ENCODE measurements at regions not wholly inside any gene's neighbourhood (a gene's known extent, or its start where the extent isn't known, plus 50 kb on each side); places are given as distances from the start of the nearest gene placed in this dataset.

- Histone ChIP-seq H3K36me3 (replicated peaks in 1 of 2; ENCODE audit: control insufficient read depth in 2 of 2, insufficient read depth in 2 of 2, low read length in 2 of 2) (no peaks in the 10 kb centered on the region), H2BK120ac (ENCODE audit: low read depth, low read length) (no peak overlapping the region), H2BK15ac (ENCODE audit: low read length) (no peak overlapping the region), H4K91ac (ENCODE audit: low read depth, low read length, poor library complexity) (no peak overlapping the region), H2BK12ac (ENCODE audit: low read length) (no peak overlapping the region), H3K4ac (ENCODE audit: low read length) (no peak overlapping the region), H3K9ac (ENCODE audit: low read depth, low read length, poor library complexity) (no peak overlapping the region), H3K79me1 (ENCODE audit: low read depth, low read length) (no peaks in the 10 kb centered on the region), H3K18ac (ENCODE audit: low read length) (no peak overlapping the region), H3K4me1 (ENCODE audit: control insufficient read depth in 2 of 2, insufficient read depth in 1 of 2, low read depth in 1 of 2, low read length in 2 of 2) (peaks cover 0 to 6% of the 10 kb centered on the region in 2 donors), H3K4me3 (ENCODE audit: low read length in 2 of 2) (no peak overlapping the region), H2BK5ac (ENCODE audit: low read length) (peak overlapping the region; percentile 62), H4K8ac (ENCODE audit: low read depth, low read length) (no peak overlapping the region), H3K23ac (ENCODE audit: low read depth, low read length, poor library complexity) (no peak overlapping the region), H3K14ac (ENCODE audit: low read length) (no peak overlapping the region), H3K9me3 (replicated peaks in 1 of 2; ENCODE audit: control insufficient read depth in 2 of 2, insufficient read depth in 1 of 2, low read depth in 1 of 2, low read length in 2 of 2) (peaks cover 2 to 9% of the 10 kb centered on the region in 2 donors), H3K27me3 (ENCODE audit: control insufficient read depth in 3 of 3, insufficient read depth in 3 of 3, low read depth in 1 of 3, low read length in 3 of 3) (peaks cover 0 to 12% (median 0%) of the 10 kb centered on the region in 3 experiments), H3K27ac (replicated peaks; ENCODE audit: low read length) (no peak overlapping the region), H3K4me2 (ENCODE audit: insufficient read depth, low read length, poor library complexity, severe bottlenecking) (no peak overlapping the region), H2AK5ac (ENCODE audit: low read depth, low read length) (no peak overlapping the region), H2AFZ (ENCODE audit: low read length) (peak overlapping the region; percentile 58)
- WGBS, 2 donors (ENCODE audit: extremely low coverage in 2 of 2, insufficient read length in 2 of 2, insufficient replicate concordance in 1 of 2) = no CpG with 5 or more reads among the region's 3 CpGs
- no peak for DNase-seq (ENCODE audit: low spot score)
These were observed 58.7 kb upstream of the BEGAIN start for GRCh38 chr14:100645982-100646314.

DNA sequence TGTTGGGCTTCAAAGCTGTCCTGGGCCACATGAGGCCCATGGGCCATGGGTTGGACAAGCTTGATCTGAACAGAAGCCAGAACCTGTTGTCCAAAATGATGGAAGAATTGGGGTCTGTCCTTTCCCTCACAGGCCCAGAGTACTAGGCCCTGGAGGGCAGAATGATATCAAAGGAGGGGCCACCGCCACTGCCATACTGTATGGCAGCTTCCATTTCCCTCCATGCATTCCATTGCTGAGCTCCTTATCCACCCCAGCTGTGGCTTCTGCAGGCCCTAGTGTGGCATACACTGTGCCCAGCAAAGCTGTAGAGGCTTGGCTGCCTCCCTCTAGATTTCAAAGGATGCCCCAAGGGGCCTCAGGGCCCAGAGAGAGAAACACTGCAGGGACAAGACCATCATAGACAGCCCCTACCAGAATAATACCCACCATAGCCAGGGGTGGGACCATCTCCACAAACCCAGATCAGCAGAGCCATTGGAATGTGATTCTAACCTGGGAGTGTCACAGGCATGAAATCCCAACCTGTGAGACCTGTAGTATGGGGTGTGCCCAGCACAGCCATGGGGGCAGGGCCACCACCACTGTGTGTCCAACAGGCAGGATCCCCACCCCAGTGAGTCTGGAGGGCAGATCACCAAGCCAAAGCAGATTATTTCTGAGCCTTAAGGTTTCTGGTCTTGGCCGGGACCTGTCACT is 61.4 kb upstream of the BEGAIN start:
- H4K8ac ChIP-seq (ENCODE audit: low read depth, low read length) = no peak overlapping the region
- no peaks in the 10 kb centered on the region for H3K36me3 ChIP-seq (replicated peaks in 1 of 2; ENCODE audit: control insufficient read depth in 2 of 2, insufficient read depth in 2 of 2, low read length in 2 of 2)
- H3K4ac ChIP-seq (ENCODE audit: low read length) = no peak overlapping the region
- H2BK12ac ChIP-seq (ENCODE audit: low read length) = peak overlapping the region; percentile 42
- no peak overlapping the region for H3K27ac ChIP-seq (replicated peaks; ENCODE audit: low read length)
- no peak overlapping the region for H3K23ac ChIP-seq (ENCODE audit: low read depth, low read length, poor library complexity)
- H3K9me3 ChIP-seq (replicated peaks in 1 of 2; ENCODE audit: control insufficient read depth in 2 of 2, insufficient read depth in 1 of 2, low read depth in 1 of 2, low read length in 2 of 2) = peaks cover 2 to 9% of the 10 kb centered on the region in 2 donors
- no peak overlapping the region for H2BK15ac ChIP-seq (ENCODE audit: low read length)
- no peak overlapping the region for H3K14ac ChIP-seq (ENCODE audit: low read length)
- H3K4me3 ChIP-seq (ENCODE audit: low read length in 2 of 2) = no peak overlapping the region
- H2AK5ac ChIP-seq (ENCODE audit: low read depth, low read length) = peak overlapping the region; percentile 67
- peaks cover 0 to 12% of the 10 kb centered on the region in 2 donors for H3K4me1 ChIP-seq (ENCODE audit: control insufficient read depth in 2 of 2, insufficient read depth in 1 of 2, low read depth in 1 of 2, low read length in 2 of 2)
- peaks cover 1% of the 10 kb centered on the region for H3K79me1 ChIP-seq (ENCODE audit: low read depth, low read length)
- WGBS, 2 donors (ENCODE audit: extremely low coverage in 2 of 2, insufficient read length in 2 of 2, insufficient replicate concordance in 1 of 2) = no CpG with 5 or more reads among the region's 2 CpGs
- DNase-seq (ENCODE audit: low spot score) = no peak
- peak overlapping the region; percentile 45 for H3K18ac ChIP-seq (ENCODE audit: low read length)
- no peak overlapping the region for H2BK5ac ChIP-seq (ENCODE audit: low read length)
- H2BK120ac ChIP-seq (ENCODE audit: low read depth, low read length) = no peak overlapping the region
- peaks cover 0 to 30% (median 0%) of the 10 kb centered on the region in 3 experiments for H3K27me3 ChIP-seq (ENCODE audit: control insufficient read depth in 3 of 3, insufficient read depth in 3 of 3, low read depth in 1 of 3, low read length in 3 of 3)
- H3K4me2 ChIP-seq (ENCODE audit: insufficient read depth, low read length, poor library complexity, severe bottlenecking) = no peak overlapping the region
- no peak overlapping the region for H3K9ac ChIP-seq (ENCODE audit: low read depth, low read length, poor library complexity)
- H2AFZ ChIP-seq (ENCODE audit: low read length) = no peak overlapping the region
- no peak overlapping the region for H4K91ac ChIP-seq (ENCODE audit: low read depth, low read length, poor library complexity)

DNA sequence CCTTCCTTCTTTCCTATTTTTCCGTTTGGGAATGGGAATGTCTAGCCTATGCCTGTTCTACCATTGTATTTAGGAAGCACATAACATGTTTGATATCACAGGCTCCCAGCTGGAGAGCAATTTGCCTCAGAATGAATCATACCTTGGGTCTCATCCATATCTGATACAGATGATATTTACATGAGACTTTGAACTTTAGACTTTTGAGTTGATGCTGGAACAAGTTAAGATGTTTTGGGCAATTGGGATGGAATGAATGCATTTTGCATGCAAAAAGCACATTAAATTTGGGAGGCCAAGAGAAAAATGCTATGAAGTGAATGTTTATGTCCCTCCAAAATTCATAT is 61.9 kb upstream of the BEGAIN start:
- H3K79me1 ChIP-seq (ENCODE audit: low read depth, low read length) = peaks cover 1% of the 10 kb centered on the region
- no peak overlapping the region for H2BK15ac ChIP-seq (ENCODE audit: low read length)
- no peak overlapping the region for H3K9ac ChIP-seq (ENCODE audit: low read depth, low read length, poor library complexity)
- peaks cover 4 to 16% of the 10 kb centered on the region in 2 donors for H3K4me1 ChIP-seq (ENCODE audit: control insufficient read depth in 2 of 2, insufficient read depth in 1 of 2, low read depth in 1 of 2, low read length in 2 of 2)
- H2BK5ac ChIP-seq (ENCODE audit: low read length) = no peak overlapping the region
- no peak overlapping the region for H3K27ac ChIP-seq (replicated peaks; ENCODE audit: low read length)
- no peak for DNase-seq (ENCODE audit: low spot score)
- no peak overlapping the region for H2AK5ac ChIP-seq (ENCODE audit: low read depth, low read length)
- no peak overlapping the region for H3K14ac ChIP-seq (ENCODE audit: low read length)
- no peak overlapping the region for H2BK120ac ChIP-seq (ENCODE audit: low read depth, low read length)
- no peak overlapping the region for H4K8ac ChIP-seq (ENCODE audit: low read depth, low read length)
- H3K9me3 ChIP-seq (replicated peaks in 1 of 2; ENCODE audit: control insufficient read depth in 2 of 2, insufficient read depth in 1 of 2, low read depth in 1 of 2, low read length in 2 of 2) = peaks cover 2 to 9% of the 10 kb centered on the region in 2 donors
- WGBS, 2 donors (ENCODE audit: extremely low coverage in 2 of 2, insufficient read length in 2 of 2, insufficient replicate concordance in 1 of 2) = no CpG with 5 or more reads among the region's 1 CpG
- H2AFZ ChIP-seq (ENCODE audit: low read length) = no peak overlapping the region
- H2BK12ac ChIP-seq (ENCODE audit: low read length) = no peak overlapping the region
- H3K4me2 ChIP-seq (ENCODE audit: insufficient read depth, low read length, poor library complexity, severe bottlenecking) = no peak overlapping the region
- no peak overlapping the region for H3K23ac ChIP-seq (ENCODE audit: low read depth, low read length, poor library complexity)
- no peak overlapping the region for H4K91ac ChIP-seq (ENCODE audit: low read depth, low read length, poor library complexity)
- no peaks in the 10 kb centered on the region for H3K36me3 ChIP-seq (replicated peaks in 1 of 2; ENCODE audit: control insufficient read depth in 2 of 2, insufficient read depth in 2 of 2, low read length in 2 of 2)
- H3K18ac ChIP-seq (ENCODE audit: low read length) = no peak overlapping the region
- no peak overlapping the region for H3K4ac ChIP-seq (ENCODE audit: low read length)
- no peak overlapping the region for H3K4me3 ChIP-seq (ENCODE audit: low read length in 2 of 2)
- H3K27me3 ChIP-seq (ENCODE audit: control insufficient read depth in 3 of 3, insufficient read depth in 3 of 3, low read depth in 1 of 3, low read length in 3 of 3) = peaks cover 0 to 29% (median 0%) of the 10 kb centered on the region in 3 experiments

GRCh38 chr14:100651999-100652508 is 64.8 kb upstream of the BEGAIN start:
- Histone ChIP-seq H3K23ac (ENCODE audit: low read depth, low read length, poor library complexity) (no peak overlapping the region), H4K8ac (ENCODE audit: low read depth, low read length) (no peak overlapping the region), H3K27me3 (ENCODE audit: control insufficient read depth in 3 of 3, insufficient read depth in 3 of 3, low read depth in 1 of 3, low read length in 3 of 3) (peaks cover 0 to 29% (median 0%) of the 10 kb centered on the region in 3 experiments), H2BK15ac (ENCODE audit: low read length) (no peak overlapping the region), H3K18ac (ENCODE audit: low read length) (no peak overlapping the region), H3K4me3 (ENCODE audit: low read length in 2 of 2) (no peak overlapping the region), H3K27ac (replicated peaks; ENCODE audit: low read length) (no peak overlapping the region), H2AK5ac (ENCODE audit: low read depth, low read length) (no peak overlapping the region), H3K14ac (ENCODE audit: low read length) (no peak overlapping the region), H3K4me1 (ENCODE audit: control insufficient read depth in 2 of 2, insufficient read depth in 1 of 2, low read depth in 1 of 2, low read length in 2 of 2) (peaks cover 7 to 24% of the 10 kb centered on the region in 2 donors), H2AFZ (ENCODE audit: low read length) (no peak overlapping the region), H3K79me1 (ENCODE audit: low read depth, low read length) (peaks cover 3% of the 10 kb centered on the region), H3K9ac (ENCODE audit: low read depth, low read length, poor library complexity) (no peak overlapping the region), H2BK12ac (ENCODE audit: low read length) (no peak overlapping the region), H2BK120ac (ENCODE audit: low read depth, low read length) (no peak overlapping the region), H3K9me3 (replicated peaks in 1 of 2; ENCODE audit: control insufficient read depth in 2 of 2, insufficient read depth in 1 of 2, low read depth in 1 of 2, low read length in 2 of 2) (peaks cover 0 to 2% of the 10 kb centered on the region in 2 donors), H4K91ac (ENCODE audit: low read depth, low read length, poor library complexity) (no peak overlapping the region), H2BK5ac (ENCODE audit: low read length) (no peak overlapping the region), H3K36me3 (replicated peaks in 1 of 2; ENCODE audit: control insufficient read depth in 2 of 2, insufficient read depth in 2 of 2, low read length in 2 of 2) (no peaks in the 10 kb centered on the region), H3K4ac (ENCODE audit: low read length) (no peak overlapping the region), H3K4me2 (ENCODE audit: insufficient read depth, low read length, poor library complexity, severe bottlenecking) (no peak overlapping the region)
- no CpG with 5 or more reads among the region's 2 CpGs for WGBS, 2 donors (ENCODE audit: extremely low coverage in 2 of 2, insufficient read length in 2 of 2, insufficient replicate concordance in 1 of 2)
- no peak for DNase-seq (ENCODE audit: low spot score)

All from neuronal stem cell (in vitro differentiated cells).